PC-3 (cell line): ENCODE measurements at regions not wholly inside any gene's neighbourhood (a gene's known extent, or its start where the extent isn't known, plus 50 kb on each side); places are given as distances from the start of the nearest gene placed in this dataset.

Experiments
- EZH2 ChIP-seq: fragments of 300-600 bp; sonication (generic); IDR thresholded peaks from one replicate; pipeline ENCODE4 v1.6.1; 2017; ENCODE audit warnings: antibody characterized with exemption, mild to moderate bottlenecking, low read length; ENCODE audit not compliant: unreplicated experiment
- EZH2phosphoT487 ChIP-seq: fragments of 300-600 bp; sonication (generic); IDR thresholded peaks from 2 replicates; pipeline ENCODE4 v1.6.1; 2018; ENCODE audit warnings: mild to moderate bottlenecking, antibody characterized with exemption, low read length, borderline replicate concordance
- TF ChIP-seq, protein P1 (sequence below): fragments of 300-600 bp; sonication (generic); conservative IDR thresholded peaks from 2 replicates; pipeline ENCODE4 v1.5.1; 2017; ENCODE audit warnings: antibody characterized with exemption, low read depth, mild to moderate bottlenecking, low read length

DNA sequence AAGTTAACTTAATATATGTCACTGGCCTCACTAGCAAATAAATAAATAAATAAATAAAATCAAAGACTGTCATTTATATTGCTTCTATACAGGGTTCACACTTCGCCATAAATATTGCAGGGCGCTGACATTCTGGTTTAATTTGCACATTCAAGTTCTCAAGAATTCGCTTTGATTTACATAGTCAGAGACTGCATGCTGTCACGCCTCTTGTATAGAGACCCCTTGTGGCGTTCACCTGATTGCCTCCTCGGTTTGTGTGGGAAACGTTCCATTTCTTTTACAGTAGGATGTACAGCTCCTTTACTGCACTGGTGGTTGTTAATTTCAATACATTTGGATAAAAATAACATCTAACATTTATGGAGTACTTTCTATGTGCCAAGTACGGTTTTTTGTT, 71.3 kb upstream of the ADGRG2 start:
- TF ChIP-seq, protein P1, sequence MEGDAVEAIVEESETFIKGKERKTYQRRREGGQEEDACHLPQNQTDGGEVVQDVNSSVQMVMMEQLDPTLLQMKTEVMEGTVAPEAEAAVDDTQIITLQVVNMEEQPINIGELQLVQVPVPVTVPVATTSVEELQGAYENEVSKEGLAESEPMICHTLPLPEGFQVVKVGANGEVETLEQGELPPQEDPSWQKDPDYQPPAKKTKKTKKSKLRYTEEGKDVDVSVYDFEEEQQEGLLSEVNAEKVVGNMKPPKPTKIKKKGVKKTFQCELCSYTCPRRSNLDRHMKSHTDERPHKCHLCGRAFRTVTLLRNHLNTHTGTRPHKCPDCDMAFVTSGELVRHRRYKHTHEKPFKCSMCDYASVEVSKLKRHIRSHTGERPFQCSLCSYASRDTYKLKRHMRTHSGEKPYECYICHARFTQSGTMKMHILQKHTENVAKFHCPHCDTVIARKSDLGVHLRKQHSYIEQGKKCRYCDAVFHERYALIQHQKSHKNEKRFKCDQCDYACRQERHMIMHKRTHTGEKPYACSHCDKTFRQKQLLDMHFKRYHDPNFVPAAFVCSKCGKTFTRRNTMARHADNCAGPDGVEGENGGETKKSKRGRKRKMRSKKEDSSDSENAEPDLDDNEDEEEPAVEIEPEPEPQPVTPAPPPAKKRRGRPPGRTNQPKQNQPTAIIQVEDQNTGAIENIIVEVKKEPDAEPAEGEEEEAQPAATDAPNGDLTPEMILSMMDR, result no peak
- TF ChIP-seq EZH2 (no peak), EZH2phosphoT487 (no peak)
